Uterus (tissue), 3 donors: ENCODE measurements at regions not wholly inside any gene's neighbourhood (a gene's known extent, or its start where the extent isn't known, plus 50 kb on each side); places are given as distances from the start of the nearest gene placed in this dataset.

Experiments used
- DNase-seq, 2 donors: peaks; one replicate each; pipeline ENCODE4 v3.0.0-alpha.2; 2019 to 2020
- H3K27ac ChIP-seq, 2 donors: fragments of 200-600 bp; sonication (generic); 1 replicate in 1 of 2; 2 replicates in 1 of 2; pipeline ENCODE4 v1.5.1; 2016 to 2018
- H3K27me3 ChIP-seq, 2 donors: fragments of 200-600 bp; sonication (generic); one replicate each; pipeline ENCODE4 v1.5.1; 2018 to 2019; ENCODE audit warnings: control low read depth in 1 of 2
- H3K36me3 ChIP-seq, 2 donors: fragments of 200-600 bp; sonication (generic); one replicate each; pipeline ENCODE4 v1.5.1; 2019; ENCODE audit warnings: control low read depth in 1 of 2
- H3K4me1 ChIP-seq, 2 donors: fragments of 200-600 bp; sonication (generic); one replicate each; pipeline ENCODE4 v1.5.1; 2018 to 2019; ENCODE audit warnings: control low read depth in 1 of 2
- H3K4me3 ChIP-seq, 2 donors: fragments of 200-600 bp; sonication (generic); 1 replicate in 1 of 2; 2 replicates in 1 of 2; pipeline ENCODE4 v1.5.1; 2018 to 2019; ENCODE audit warnings: mild to moderate bottlenecking in 1 of 2
- H3K9me3 ChIP-seq, 2 donors: fragments of 200-600 bp; sonication (generic); one replicate each; pipeline ENCODE4 v1.5.1; 2019; ENCODE audit warnings: control low read depth in 1 of 2
- CTCF ChIP-seq, 4 experiments: fragments of 200-600 bp in 2 of 4; fragments of 450-650 bp in 2 of 4; sonication (generic) in 2 of 4; IDR thresholded peaks; one replicate each; pipeline ENCODE4 v1.5.1; 2016 to 2019; ENCODE audit warnings: antibody characterized with exemption in 4 of 4, mild to moderate bottlenecking in 2 of 4, moderate library complexity in 1 of 4
- POLR2A ChIP-seq, 2 donors: fragments of 450-650 bp; IDR thresholded peaks; one replicate each; pipeline ENCODE4 v1.6.1; 2016; ENCODE audit warnings: antibody characterized with exemption in 2 of 2, mild to moderate bottlenecking in 1 of 2, moderate library complexity in 1 of 2
- intact Hi-C: fragments of 100-400 bp; cut with DNase I; formaldehyde crosslinking; loops from one replicate; pipeline ENCODE4 v1.15.1; 2023; ENCODE audit warnings: low total_unique reads
- donor health status: DM: yes; HTN: yes; CAD: no.

DNA sequence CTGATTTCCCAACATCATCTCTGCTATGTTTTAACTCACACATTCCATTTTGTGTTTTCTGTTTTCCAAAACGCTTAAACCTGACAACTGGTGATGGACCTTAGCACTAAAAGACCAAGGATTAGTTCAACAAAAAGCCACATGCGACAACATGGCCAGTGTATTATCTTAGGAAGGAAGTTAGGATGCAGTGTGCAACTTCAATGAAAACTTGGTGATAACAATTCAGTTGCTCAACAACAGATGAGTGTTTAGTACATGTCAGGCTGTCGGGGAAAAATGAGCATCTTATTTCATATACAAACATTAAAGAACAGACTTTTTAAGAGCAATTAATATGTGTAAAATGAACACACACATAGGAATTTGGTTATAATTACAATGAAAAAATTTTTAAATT lies 780.0 kb downstream of the SEMA5A start:
- H3K27me3 ChIP-seq: no peaks in the 10 kb centered on the region
- no peak overlapping the region for H3K27ac ChIP-seq
- no peak overlapping the region for H3K4me3 ChIP-seq
- no peaks in the 10 kb centered on the region for H3K4me1 ChIP-seq
- no peak for TF ChIP-seq POLR2A (IDR thresholded peaks at IDR 0.05)
- TF ChIP-seq CTCF (IDR thresholded peaks at IDR 0.05): no peak
- DNase-seq: no peak
- no peaks in the 10 kb centered on the region for H3K9me3 ChIP-seq
- no peaks in the 10 kb centered on the region for H3K36me3 ChIP-seq
- intact Hi-C loops: no loop called here

DNA sequence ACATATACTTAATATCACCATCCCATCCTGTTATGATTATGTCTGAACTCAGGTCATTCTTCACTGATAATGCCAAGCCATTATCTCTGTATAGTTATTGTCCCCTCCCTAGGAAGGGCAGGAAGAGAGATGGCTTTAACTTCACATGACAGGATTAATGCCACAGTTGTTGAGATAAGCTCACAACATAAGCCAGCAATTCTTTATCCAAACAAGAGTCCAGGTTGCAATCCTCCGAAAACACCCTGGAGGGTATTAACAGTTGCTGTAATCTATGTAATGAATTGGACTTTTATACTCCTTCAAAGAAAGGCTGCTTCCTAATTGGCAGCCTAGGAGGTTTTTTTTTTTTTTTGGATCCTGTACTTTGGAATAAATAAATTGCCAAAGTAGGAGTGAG lies 779.4 kb downstream of the SEMA5A start:
- no peak overlapping the region for H3K27ac ChIP-seq
- H3K4me3 ChIP-seq: no peak overlapping the region
- no peak for TF ChIP-seq CTCF (IDR thresholded peaks at IDR 0.05)
- TF ChIP-seq POLR2A (IDR thresholded peaks at IDR 0.05): no peak
- H3K9me3 ChIP-seq: no peaks in the 10 kb centered on the region
- H3K27me3 ChIP-seq: no peaks in the 10 kb centered on the region
- no peaks in the 10 kb centered on the region for H3K36me3 ChIP-seq
- intact Hi-C loops: no loop called here
- H3K4me1 ChIP-seq: no peaks in the 10 kb centered on the region
- DNase-seq: no peak

- Histone ChIP-seq H3K9me3 (no peaks in the 10 kb centered on the region), H3K4me1 (no peaks in the 10 kb centered on the region), H3K27ac (no peak overlapping the region), H3K4me3 (no peak overlapping the region), H3K36me3 (no peaks in the 10 kb centered on the region), H3K27me3 (no peaks in the 10 kb centered on the region)
- no peak for DNase-seq
- intact Hi-C loops: no loop called here
- TF ChIP-seq POLR2A (IDR thresholded peaks at IDR 0.05): no peak
- TF ChIP-seq CTCF (IDR thresholded peaks at IDR 0.05): no peak
Observed at GRCh38 chr5:8767111-8767510, 778.8 kb downstream of the SEMA5A start.

DNA sequence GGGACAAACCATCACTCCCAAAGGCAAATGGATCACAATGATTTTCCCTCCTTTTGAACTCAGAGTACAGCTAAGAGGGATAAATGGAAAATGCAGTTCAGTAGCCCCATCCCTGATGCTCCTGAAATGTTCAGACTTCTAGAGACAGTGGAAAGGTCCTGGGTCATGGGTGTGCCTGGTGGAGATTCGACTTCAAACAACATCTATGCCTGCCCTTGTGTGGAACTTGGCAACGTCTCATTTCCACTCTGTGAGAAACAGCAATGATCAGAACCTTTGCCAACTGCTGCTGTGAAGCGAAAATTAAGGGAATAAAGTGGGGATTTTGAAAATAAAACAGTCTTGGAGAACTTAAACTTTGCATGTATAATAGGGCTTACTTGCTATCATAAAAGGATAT lies 778.1 kb downstream of the SEMA5A start:
- intact Hi-C loops: no loop called here
- DNase-seq: no peak
- H3K36me3 ChIP-seq: no peaks in the 10 kb centered on the region
- no peak overlapping the region for H3K4me3 ChIP-seq
- H3K27me3 ChIP-seq: no peaks in the 10 kb centered on the region
- no peaks in the 10 kb centered on the region for H3K9me3 ChIP-seq
- no peaks in the 10 kb centered on the region for H3K4me1 ChIP-seq
- no peak for TF ChIP-seq CTCF (IDR thresholded peaks at IDR 0.05)
- TF ChIP-seq POLR2A (IDR thresholded peaks at IDR 0.05): no peak
- H3K27ac ChIP-seq: no peak overlapping the region

DNA sequence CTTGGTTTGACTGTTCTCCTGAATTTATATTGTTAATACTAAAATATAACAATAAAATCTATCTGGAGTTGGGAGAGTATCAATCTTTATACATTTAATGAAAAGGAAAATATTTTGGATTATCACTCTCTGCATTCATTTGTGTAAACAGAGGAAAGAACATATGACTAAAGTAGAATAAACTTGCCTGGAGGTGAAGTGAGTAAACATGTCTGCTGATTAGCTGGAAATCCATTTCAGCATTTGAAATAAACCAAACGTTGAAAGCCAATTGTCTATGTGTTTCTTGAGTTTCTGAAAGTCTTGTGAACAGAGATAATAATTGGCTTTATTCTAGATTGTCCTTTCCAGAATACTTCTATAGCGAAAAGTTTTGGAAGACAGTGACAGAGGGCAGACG lies 776.2 kb downstream of the SEMA5A start:
- H3K27ac ChIP-seq: no peak overlapping the region
- intact Hi-C loops: no loop called here
- no peak for DNase-seq

More for the DNA sequence above, 776.2 kb downstream of the SEMA5A start:
- H3K4me3 ChIP-seq: no peak overlapping the region
- no peaks in the 10 kb centered on the region for H3K36me3 ChIP-seq
- no peaks in the 10 kb centered on the region for H3K4me1 ChIP-seq
- TF ChIP-seq POLR2A (IDR thresholded peaks at IDR 0.05) (no peak), CTCF (IDR thresholded peaks at IDR 0.05) (no peak)
- no peaks in the 10 kb centered on the region for H3K27me3 ChIP-seq
- H3K9me3 ChIP-seq: no peaks in the 10 kb centered on the region
